Gastrocnemius medialis (tissue), 4 donors: ENCODE measurements at regions not wholly inside any gene's neighbourhood (a gene's known extent, or its start where the extent isn't known, plus 50 kb on each side); places are given as distances from the start of the nearest gene placed in this dataset.
"Not testable (repeated sequence)": the region's sequence is repeated elsewhere in the genome, so short reads cannot be mapped to it uniquely, and the experiment has no call there.

Source experiments
- ATAC-seq, 2 donors: fragments of 150-250 bp; one replicate each; pipeline ENCODE4 v1.9.1; 2016
- DNase-seq, 2 donors: peaks; one replicate each; pipeline ENCODE4 v3.0.0-alpha.2; 2019
- H3K27ac ChIP-seq, 4 donors: fragments of 200-600 bp; sonication (generic); 1 replicate in 1 of 4; 2 replicates in 3 of 4; pipeline ENCODE4 v1.5.1; 2016 to 2018; ENCODE audit warnings: mild to moderate bottlenecking in 2 of 4, moderate library complexity in 1 of 4
- H3K27me3 ChIP-seq, 3 donors: fragments of 200-600 bp; sonication (generic) in 2 of 3; 1 replicate in 1 of 3; 2 replicates in 2 of 3; pipeline versions ENCODE4 v1.5.1 to v1.6.0; 2016 to 2019; ENCODE audit warnings: mild to moderate bottlenecking in 1 of 3, moderate library complexity in 1 of 3
- H3K36me3 ChIP-seq, 2 donors: fragments of 200-600 bp; sonication (generic) in 1 of 2; one replicate each; pipeline ENCODE4 v1.5.1; 2017 to 2018
- H3K4me1 ChIP-seq, 2 donors: fragments of 200-600 bp; sonication (generic) in 1 of 2; one replicate each; pipeline ENCODE4 v1.5.1; 2016 to 2017; ENCODE audit warnings: mild to moderate bottlenecking in 2 of 2
- H3K4me3 ChIP-seq, 4 donors: fragments of 200-600 bp; sonication (generic) in 3 of 4; 1 replicate in 1 of 4; 2 replicates in 3 of 4; pipeline ENCODE4 v1.5.1; 2016 to 2019; ENCODE audit warnings: mild to moderate bottlenecking in 2 of 4
- H3K9me3 ChIP-seq, 3 donors: fragments of 200-600 bp; sonication (generic) in 2 of 3; 1 replicate in 1 of 3; 2 replicates in 2 of 3; pipeline ENCODE4 v1.5.1; 2016 to 2019
- POLR2A ChIP-seq, 2 donors: fragments of 450-650 bp; IDR thresholded peaks; one replicate each; pipeline ENCODE4 v1.6.1; 2017; ENCODE audit warnings: antibody characterized with exemption in 2 of 2, mild to moderate bottlenecking in 2 of 2, moderate library complexity in 2 of 2
- in situ Hi-C, 4 donors: fragments of 200-750 bp; cut with MboI; loops; one replicate each; pipeline versions ENCODE4 v1.15.0 to v1.8.0; 2017; ENCODE audit warnings: low sequenced_read_pairs in 4 of 4
- intact Hi-C: fragments of 100-400 bp; cut with DNase I; formaldehyde crosslinking; loops from one replicate; pipeline ENCODE4 v1.15.1; 2023; ENCODE audit warnings: low total_unique reads
- TF ChIP-seq, protein P1 (sequence below), 5 experiments: fragments of 450-650 bp in 3 of 5; fragments of 200-600 bp in 2 of 5; sonication (generic) in 2 of 5; IDR thresholded peaks in 4 of 5; conservative IDR thresholded peaks in 1 of 5; 1 replicate in 4 of 5; 2 replicates in 1 of 5; pipeline ENCODE4 v1.5.1; 2016 to 2019; ENCODE audit warnings: antibody characterized with exemption in 5 of 5, mild to moderate bottlenecking in 3 of 5, moderate library complexity in 3 of 5

DNA sequence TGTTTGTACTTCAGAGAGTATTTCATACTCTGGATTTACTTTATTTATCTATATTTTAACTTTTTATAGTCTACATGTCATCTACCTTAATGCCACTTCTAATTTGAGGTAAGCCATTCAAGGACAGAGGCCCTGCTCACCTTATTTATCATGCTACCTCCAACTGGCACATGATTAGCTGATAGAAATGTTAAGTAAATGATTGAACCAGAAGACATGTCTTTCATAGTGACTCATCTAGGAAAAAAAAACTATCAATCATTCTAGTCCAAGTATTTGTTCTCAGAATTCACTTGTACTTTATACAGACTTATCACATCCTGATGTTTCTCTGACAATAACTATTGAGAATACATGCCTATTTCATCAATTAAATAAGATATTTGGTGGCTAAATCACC, 856.3 kb downstream of the XPNPEP1 start:
- Histone ChIP-seq H3K27ac (no peak overlapping the region), H3K4me3 (no peak overlapping the region), H3K27me3 (no peaks in the 10 kb centered on the region), H3K36me3 (no peaks in the 10 kb centered on the region), H3K4me1 (no peaks in the 10 kb centered on the region), H3K9me3 (no peaks in the 10 kb centered on the region)
- no peak for DNase-seq
- TF ChIP-seq, protein P1, sequence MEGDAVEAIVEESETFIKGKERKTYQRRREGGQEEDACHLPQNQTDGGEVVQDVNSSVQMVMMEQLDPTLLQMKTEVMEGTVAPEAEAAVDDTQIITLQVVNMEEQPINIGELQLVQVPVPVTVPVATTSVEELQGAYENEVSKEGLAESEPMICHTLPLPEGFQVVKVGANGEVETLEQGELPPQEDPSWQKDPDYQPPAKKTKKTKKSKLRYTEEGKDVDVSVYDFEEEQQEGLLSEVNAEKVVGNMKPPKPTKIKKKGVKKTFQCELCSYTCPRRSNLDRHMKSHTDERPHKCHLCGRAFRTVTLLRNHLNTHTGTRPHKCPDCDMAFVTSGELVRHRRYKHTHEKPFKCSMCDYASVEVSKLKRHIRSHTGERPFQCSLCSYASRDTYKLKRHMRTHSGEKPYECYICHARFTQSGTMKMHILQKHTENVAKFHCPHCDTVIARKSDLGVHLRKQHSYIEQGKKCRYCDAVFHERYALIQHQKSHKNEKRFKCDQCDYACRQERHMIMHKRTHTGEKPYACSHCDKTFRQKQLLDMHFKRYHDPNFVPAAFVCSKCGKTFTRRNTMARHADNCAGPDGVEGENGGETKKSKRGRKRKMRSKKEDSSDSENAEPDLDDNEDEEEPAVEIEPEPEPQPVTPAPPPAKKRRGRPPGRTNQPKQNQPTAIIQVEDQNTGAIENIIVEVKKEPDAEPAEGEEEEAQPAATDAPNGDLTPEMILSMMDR (IDR thresholded peaks at IDR 0.05 in 4 of 5, conservative IDR thresholded peaks at IDR 0.05 in 1 of 5), result no peak
- no peak for TF ChIP-seq POLR2A (IDR thresholded peaks at IDR 0.05)
- no peak for ATAC-seq
- intact Hi-C loops, result no loop called here
- in situ Hi-C loops, result no loop called here

DNA sequence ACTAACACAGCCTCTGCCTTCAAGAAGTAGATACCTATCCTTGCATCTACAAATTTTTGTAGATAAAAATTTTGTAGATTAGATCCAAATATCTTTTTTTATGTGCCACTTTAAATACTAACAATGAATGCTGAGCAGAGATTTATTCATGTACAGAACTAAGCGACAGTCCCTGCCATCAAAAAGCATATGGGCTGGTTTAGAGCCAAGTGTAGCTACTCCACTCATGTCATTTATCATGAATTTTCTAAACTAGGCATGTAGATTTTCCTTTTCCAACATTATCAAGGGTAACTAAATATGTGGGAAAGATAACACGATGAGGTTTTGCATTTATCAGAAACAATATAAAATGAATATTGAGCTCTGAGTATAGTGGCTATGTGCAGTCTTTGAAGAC, 857.5 kb downstream of the XPNPEP1 start:
- Histone ChIP-seq H3K4me3 (no peak overlapping the region), H3K27me3 (no peaks in the 10 kb centered on the region), H3K4me1 (no peaks in the 10 kb centered on the region), H3K27ac (no peak overlapping the region), H3K36me3 (no peaks in the 10 kb centered on the region), H3K9me3 (no peaks in the 10 kb centered on the region)
- no peak for DNase-seq
- in situ Hi-C loops, result no loop called here
- ATAC-seq, result no peak
- TF ChIP-seq POLR2A (IDR thresholded peaks at IDR 0.05), result no peak
- TF ChIP-seq, protein P1 (IDR thresholded peaks at IDR 0.05 in 4 of 5, conservative IDR thresholded peaks at IDR 0.05 in 1 of 5), result no peak
- intact Hi-C loops, result no loop called here

DNA sequence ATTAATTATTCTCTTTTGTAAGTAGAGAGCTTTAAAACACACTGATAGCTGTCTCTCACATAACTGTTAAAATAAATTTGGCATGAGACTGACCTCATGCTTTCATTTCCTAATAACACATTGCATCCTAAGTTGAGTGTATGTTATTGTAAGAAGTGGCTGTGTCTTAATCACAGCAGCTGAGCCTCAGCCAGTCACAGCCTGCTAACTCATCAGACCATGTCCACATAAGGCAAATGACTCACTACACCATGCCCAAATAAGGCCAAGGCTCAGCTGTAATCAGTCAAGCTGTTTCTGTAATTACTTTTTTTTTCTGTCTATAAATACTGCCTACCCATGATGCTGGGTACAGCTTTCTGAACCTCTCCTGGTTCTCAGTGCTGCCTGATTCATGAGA, 860.9 kb downstream of the XPNPEP1 start:
- Histone ChIP-seq H3K4me1 (no peaks in the 10 kb centered on the region), H3K36me3 (no peaks in the 10 kb centered on the region), H3K4me3 (no peak overlapping the region), H3K27ac (no peak overlapping the region), H3K9me3 (no peaks in the 10 kb centered on the region), H3K27me3 (no peaks in the 10 kb centered on the region)
- TF ChIP-seq, protein P1 (IDR thresholded peaks at IDR 0.05 in 4 of 5, conservative IDR thresholded peaks at IDR 0.05 in 1 of 5), result no peak
- TF ChIP-seq POLR2A (IDR thresholded peaks at IDR 0.05), result no peak
- DNase-seq (no peak), ATAC-seq (no peak)
- in situ Hi-C loops, result no loop called here
- intact Hi-C loops, result no loop called here

DNA sequence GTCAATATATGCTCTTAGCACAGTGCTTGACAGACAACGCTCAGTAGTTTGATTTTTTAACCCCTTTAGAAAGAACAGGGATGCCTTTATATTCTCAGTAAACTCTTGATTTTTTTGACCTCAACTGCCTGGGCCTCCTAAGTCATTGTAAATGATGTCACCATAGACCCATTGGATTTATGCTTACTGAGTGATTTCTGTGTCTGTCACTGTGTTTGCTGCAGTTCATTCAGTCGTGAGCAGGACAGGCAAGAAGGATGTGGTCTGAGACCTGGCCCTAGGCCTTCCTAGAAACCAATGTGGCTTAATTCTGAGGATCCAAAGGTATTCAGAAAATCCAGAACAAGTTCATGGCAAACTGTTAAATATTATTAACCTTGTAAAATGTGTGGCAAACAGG, 868.1 kb downstream of the XPNPEP1 start:
- no peak for ATAC-seq
- TF ChIP-seq, protein P1 (IDR thresholded peaks at IDR 0.05 in 4 of 5, conservative IDR thresholded peaks at IDR 0.05 in 1 of 5), result no peak
- no peak for TF ChIP-seq POLR2A (IDR thresholded peaks at IDR 0.05)
- Histone ChIP-seq H3K4me1 (no peaks in the 10 kb centered on the region), H3K9me3 (no peaks in the 10 kb centered on the region), H3K36me3 (no peaks in the 10 kb centered on the region), H3K4me3 (no peak overlapping the region), H3K27ac (no peak overlapping the region), H3K27me3 (no peaks in the 10 kb centered on the region)
- DNase-seq, result no peak
- in situ Hi-C loops, result no loop called here
- intact Hi-C loops, result no loop called here

DNA sequence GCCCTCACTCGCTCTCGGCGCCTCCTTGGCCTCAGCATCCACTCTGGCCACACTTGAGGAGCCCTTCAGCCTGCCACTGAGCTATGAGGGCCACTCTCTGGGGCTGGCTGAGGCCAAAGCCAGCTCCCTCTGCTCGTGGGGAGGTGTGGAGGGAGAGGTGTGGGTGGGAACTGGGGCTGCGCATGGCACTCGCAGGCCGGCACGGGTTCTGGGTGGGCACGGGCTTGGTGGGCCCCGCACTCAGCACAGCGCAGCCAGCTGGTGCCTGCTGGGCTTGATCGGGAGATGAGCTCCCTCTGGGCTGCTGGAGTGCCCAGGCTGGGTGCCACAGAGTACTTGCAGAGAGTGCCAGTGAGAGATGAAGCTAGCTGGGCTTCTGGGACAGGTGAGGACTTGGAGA, 875.5 kb downstream of the XPNPEP1 start:
- no peak for ATAC-seq
- no peak for DNase-seq

DNA sequence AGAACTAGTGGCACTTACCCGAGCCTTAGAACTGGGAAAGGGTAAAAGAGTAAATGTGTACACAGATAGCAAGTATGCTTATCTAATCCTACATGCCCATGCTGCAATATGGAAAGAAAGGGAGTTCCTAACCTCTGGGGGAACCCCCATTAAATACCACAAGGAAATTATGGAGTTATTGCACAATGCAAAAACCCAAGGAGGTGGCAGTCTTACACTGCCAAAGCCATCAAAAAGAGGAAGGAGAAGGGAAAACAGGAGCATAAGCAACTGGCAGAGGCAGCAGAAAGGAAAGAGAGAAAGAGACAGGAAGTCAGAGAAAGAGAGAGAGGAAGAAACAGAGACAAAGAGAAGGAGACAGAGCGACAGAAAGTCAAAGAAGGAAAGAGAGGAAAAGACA, 876.9 kb downstream of the XPNPEP1 start:
- H3K9me3 ChIP-seq, H3K36me3 ChIP-seq, H3K27ac ChIP-seq, ATAC-seq, DNase-seq, H3K27me3 ChIP-seq, intact Hi-C loops, H3K4me1 ChIP-seq, in situ Hi-C loops, H3K4me3 ChIP-seq: not testable (repeated sequence)

More for the DNA sequence above, 875.5 kb downstream of the XPNPEP1 start:
- Histone ChIP-seq H3K4me1 (no peaks in the 10 kb centered on the region), H3K27me3 (no peaks in the 10 kb centered on the region), H3K27ac (no peak overlapping the region), H3K9me3 (no peaks in the 10 kb centered on the region), H3K4me3 (no peak overlapping the region), H3K36me3 (no peaks in the 10 kb centered on the region)
- intact Hi-C loops, result no loop called here
- in situ Hi-C loops, result no loop called here
- TF ChIP-seq POLR2A (IDR thresholded peaks at IDR 0.05), result no peak
- TF ChIP-seq, protein P1 (IDR thresholded peaks at IDR 0.05 in 4 of 5, conservative IDR thresholded peaks at IDR 0.05 in 1 of 5), result no peak
